GM23338 (cell line): ENCODE measurements at regions not wholly inside any gene's neighbourhood (a gene's known extent, or its start where the extent isn't known, plus 50 kb on each side); places are given as distances from the start of the nearest gene placed in this dataset.

ENCODE experiments used
- ATAC-seq: fragments of 200-7000 bp; cut with Tn5 transposase; 3 replicates; pipeline ENCODE4 v1.9.1; 2020
- DNase-seq: peaks from one replicate; pipeline ENCODE4 v3.0.0-alpha.2; 2015; ENCODE audit warnings: low spot score
- H2AFZ ChIP-seq: fragments of 200-600 bp; sonication (generic); 2 replicates; pipeline ENCODE4 v1.8.0; 2016; ENCODE audit warnings: antibody characterized with exemption, mild to moderate bottlenecking, moderate library complexity
- H3F3A ChIP-seq: fragments of 200-600 bp; sonication (generic); replicated peaks from 2 replicates; pipeline ENCODE4 v1.8.0; 2017; ENCODE audit warnings: antibody characterized with exemption, mixed run types, low read depth
- H3K27ac ChIP-seq: fragments of 200-600 bp; sonication (generic); 2 replicates; pipeline ENCODE4 v1.6.1; 2016; ENCODE audit warnings: low read depth
- H3K27me3 ChIP-seq: fragments of 200-600 bp; sonication (generic); 2 replicates; pipeline ENCODE4 v1.8.0; 2016; ENCODE audit warnings: mild to moderate bottlenecking, mixed run types, moderate library complexity; ENCODE audit not compliant: insufficient read depth
- H3K36me3 ChIP-seq: fragments of 200-600 bp; sonication (generic); 2 replicates; pipeline ENCODE4 v1.8.0; 2016; ENCODE audit warnings: mild to moderate bottlenecking; ENCODE audit not compliant: insufficient read depth
- H3K4me1 ChIP-seq: fragments of 200-600 bp; sonication (generic); 2 replicates; pipeline ENCODE4 v1.8.0; 2016; ENCODE audit warnings: mild to moderate bottlenecking, moderate library complexity; ENCODE audit not compliant: insufficient read depth
- H3K4me2 ChIP-seq: fragments of 200-600 bp; sonication (generic); 2 replicates; pipeline ENCODE4 v1.7.1; 2017; ENCODE audit warnings: mixed run types
- H3K4me3 ChIP-seq: fragments of 200-600 bp; sonication (generic); 2 replicates; pipeline ENCODE4 v1.6.1; 2016; ENCODE audit warnings: mixed run types
- H3K79me2 ChIP-seq: fragments of 200-600 bp; sonication (generic); replicated peaks from 2 replicates; pipeline ENCODE4 v1.8.0; 2017; ENCODE audit warnings: mild to moderate bottlenecking; ENCODE audit not compliant: insufficient read depth
- H3K9me2 ChIP-seq: fragments of 200-600 bp; sonication (generic); 2 replicates; pipeline ENCODE4 v1.8.0; 2017; ENCODE audit not compliant: insufficient read depth
- H4K20me1 ChIP-seq: fragments of 200-600 bp; sonication (generic); replicated peaks from 2 replicates; pipeline ENCODE4 v1.8.0; 2017; ENCODE audit warnings: mild to moderate bottlenecking; ENCODE audit not compliant: insufficient read depth
- H3K27ac Mint-ChIP-seq: 2 replicates; pipeline ENCODE4 v1.8.0; 2020; ENCODE audit warnings: inconsistent platforms, mild to moderate bottlenecking, moderate library complexity, mixed read lengths
- H3K27me3 Mint-ChIP-seq: 3 replicates; pipeline ENCODE4 v1.8.0; 2022; ENCODE audit warnings: low read depth, mild to moderate bottlenecking, moderate library complexity, mixed read lengths, inconsistent platforms; ENCODE audit not compliant: insufficient read depth, poor library complexity
- H3K36me3 Mint-ChIP-seq: 3 replicates; pipeline ENCODE4 v1.8.0; 2021; ENCODE audit warnings: low read depth, mild to moderate bottlenecking, inconsistent platforms, moderate library complexity, mixed read lengths
- H3K4me1 Mint-ChIP-seq: 3 replicates; pipeline ENCODE4 v1.8.0; 2020; ENCODE audit warnings: mild to moderate bottlenecking, inconsistent platforms, mixed read lengths
- H3K4me3 Mint-ChIP-seq: 3 replicates; pipeline ENCODE4 v1.8.0; 2021; ENCODE audit warnings: moderate library complexity, mild to moderate bottlenecking, inconsistent platforms, mixed read lengths
- H3K9me3 Mint-ChIP-seq: 3 replicates; pipeline ENCODE4 v1.8.0; 2020; ENCODE audit warnings: moderate library complexity, mild to moderate bottlenecking, inconsistent platforms, mixed read lengths
- CREB1 ChIP-seq: fragments of 250-450 bp; sonication (Bioruptor Pico); IDR thresholded peaks from 2 replicates; pipeline ENCODE4 v1.5.0; 2020; ENCODE audit warnings: low read depth, mild to moderate bottlenecking, moderate library complexity
- ETS1 ChIP-seq: IDR thresholded peaks from 2 replicates; pipeline ENCODE4 v1.6.1; 2016; ENCODE audit warnings: antibody characterized with exemption
- EZH2 ChIP-seq: fragments of 200-600 bp; sonication (generic); IDR thresholded peaks from one replicate; pipeline ENCODE4 v1.8.0; 2017; ENCODE audit warnings: antibody characterized with exemption, mild to moderate bottlenecking, low read depth; ENCODE audit not compliant: unreplicated experiment
- JUNB ChIP-seq: IDR thresholded peaks from one replicate; pipeline ENCODE4 v1.6.1; 2016; ENCODE audit warnings: antibody characterized with exemption; ENCODE audit not compliant: unreplicated experiment
- ZNF331 ChIP-seq: fragments of 250-450 bp; sonication (Bioruptor Pico); IDR thresholded peaks from 2 replicates; pipeline ENCODE4 v1.5.0; 2020; ENCODE audit warnings: low read depth, mild to moderate bottlenecking, moderate library complexity
- ZNF462 ChIP-seq: fragments of 250-450 bp; sonication (Bioruptor Pico); IDR thresholded peaks from 2 replicates; pipeline ENCODE4 v1.5.0; 2020; ENCODE audit warnings: mild to moderate bottlenecking, moderate library complexity

GRCh38 chr12:53868511-53868986 is 70.1 kb upstream of the HOXC13 start (continued):
- TF ChIP-seq ZNF462 (CRISPR knock-in tag), result no peak

GRCh38 chr12:53869500-53869899 is 69.1 kb upstream of the HOXC13 start:
- H3K27ac ChIP-seq, result no peak overlapping the region
- DNase-seq (no peak), ATAC-seq (no peak)
- no peaks in the 10 kb centered on the region for H3K79me2 ChIP-seq
- Mint-ChIP-seq H3K4me3 (no peak overlapping the region), H3K9me3 (no peaks in the 10 kb centered on the region), H3K4me1 (peaks cover 7% of the 10 kb centered on the region), H3K27me3 (peaks cover 6% of the 10 kb centered on the region), H3K36me3 (no peaks in the 10 kb centered on the region), H3K27ac (no peak overlapping the region)
- no peaks in the 10 kb centered on the region for H3K36me3 ChIP-seq
- H2AFZ ChIP-seq, result no peak overlapping the region
- H3K4me3 ChIP-seq, result no peak overlapping the region
- H3K4me1 ChIP-seq, result no peaks in the 10 kb centered on the region
- H3K9me2 ChIP-seq, result no peaks in the 10 kb centered on the region
- H3K4me2 ChIP-seq, result no peak overlapping the region
- no peaks in the 10 kb centered on the region for H4K20me1 ChIP-seq
- TF ChIP-seq CREB1 (no peak), ZNF331 (no peak), JUNB (no peak), EZH2 (no peak), ETS1 (no peak)
- H3F3A ChIP-seq, result no peaks in the 10 kb centered on the region
- H3K27me3 ChIP-seq, result no peaks in the 10 kb centered on the region; the same call in 1 of the 2 replicates
